Urinary bladder (tissue), 3 donors: ENCODE measurements at regions not wholly inside any gene's neighbourhood (a gene's known extent, or its start where the extent isn't known, plus 50 kb on each side); places are given as distances from the start of the nearest gene placed in this dataset.

Source experiments
- DNase-seq: peaks from one replicate; pipeline ENCODE4 v3.0.0-alpha.2; 2015; ENCODE audit errors: extremely low spot score
- H3K27ac ChIP-seq: one replicate; pipeline ENCODE4 v1.5.1; 2013; ENCODE audit warnings: low read depth, mild to moderate bottlenecking, moderate library complexity
- H3K36me3 ChIP-seq: one replicate; pipeline ENCODE4 v1.6.1; 2013; ENCODE audit warnings: mild to moderate bottlenecking, moderate library complexity; ENCODE audit not compliant: insufficient read depth
- H3K4me1 ChIP-seq: one replicate; pipeline ENCODE4 v1.6.1; 2013; ENCODE audit warnings: mild to moderate bottlenecking, moderate library complexity; ENCODE audit not compliant: insufficient read depth
- H3K4me3 ChIP-seq: one replicate; pipeline ENCODE4 v1.5.1; 2013; ENCODE audit warnings: low read depth, low read length
- WGBS: extraction: QIAGEN DNeasy Blood & Tissue Kit; methylation state at CpG from one replicate; pipeline ENCODE4 v1.1.7; 2013; 5-methylcytosine and 5-hydroxymethylcytosine counted together
- donor health status: healthy with polysubstance abuse.
- donor health status: healthy.

- H3K4me1 ChIP-seq: no peaks in the 10 kb centered on the region
- 74% methylated on average over 9 of the region's 9 CpGs for WGBS
- no peaks in the 10 kb centered on the region for H3K36me3 ChIP-seq
- no peak overlapping the region for H3K27ac ChIP-seq
- no peak for DNase-seq
- no peak overlapping the region for H3K4me3 ChIP-seq
Observed at GRCh38 chr20:51298141-51298749, 244.3 kb downstream of the NFATC2 start.

DNA sequence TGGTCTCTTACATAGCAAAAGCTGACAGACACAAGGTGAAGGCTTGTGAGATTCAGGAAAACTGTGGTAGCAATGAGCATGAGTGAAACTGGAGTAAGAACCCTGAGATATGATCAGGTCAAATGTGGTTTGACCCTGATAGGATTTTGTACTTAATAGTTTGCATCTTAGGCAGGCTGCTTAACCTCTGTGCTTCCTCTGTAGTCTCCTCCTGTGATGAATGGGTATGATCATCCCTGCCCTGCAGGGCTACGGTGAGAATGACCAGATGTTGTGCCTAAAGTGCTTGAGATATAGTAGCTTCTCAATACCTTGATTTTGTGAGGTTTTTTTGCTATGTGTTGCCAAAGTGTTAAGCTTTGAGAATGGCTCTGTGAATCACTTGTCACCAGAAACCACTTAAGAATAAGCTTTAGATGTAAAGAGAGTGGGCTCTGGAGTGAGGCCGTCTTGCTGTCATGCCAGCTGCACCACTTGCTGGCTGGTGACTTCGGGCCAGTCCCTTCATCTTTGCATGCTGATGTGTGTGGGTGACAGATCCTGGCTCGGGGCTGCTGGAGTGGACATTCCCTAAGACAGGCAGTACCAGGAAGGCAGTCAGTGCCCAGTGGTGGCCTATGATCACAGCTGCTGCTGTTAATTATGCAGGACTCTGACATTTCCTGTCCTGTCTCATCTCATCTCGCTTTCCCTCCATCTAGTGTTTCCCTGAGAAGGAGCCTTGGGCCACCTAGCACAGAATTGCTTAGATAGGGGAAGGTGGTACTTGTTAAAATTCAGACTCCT lies 254.7 kb downstream of the NFATC2 start:
- Histone ChIP-seq H3K27ac (no peak overlapping the region), H3K4me3 (no peak overlapping the region), H3K4me1 (no peaks in the 10 kb centered on the region), H3K36me3 (no peaks in the 10 kb centered on the region)
- 58% methylated on average over 5 of the region's 5 CpGs for WGBS
- no peak for DNase-seq

DNA sequence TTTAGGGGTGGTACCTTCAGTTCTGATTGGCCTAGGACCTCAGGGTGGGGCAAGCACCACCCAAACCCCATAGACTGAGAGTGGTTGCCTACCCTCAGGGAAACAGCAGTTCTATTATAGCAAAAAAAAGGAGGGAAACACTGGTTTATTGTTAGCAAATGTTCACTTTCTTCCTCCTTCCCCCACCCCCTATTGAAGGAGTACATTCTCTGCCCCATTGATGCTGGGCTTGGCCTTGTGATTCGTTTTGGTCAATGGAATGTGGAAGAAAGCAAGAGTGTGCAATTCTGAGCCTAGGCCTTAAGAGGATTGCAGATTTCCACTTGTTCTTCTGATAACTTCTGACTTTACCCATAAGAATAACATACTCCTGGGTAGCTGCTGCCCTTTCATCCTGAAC lies 255.8 kb downstream of the NFATC2 start:
- H3K4me1 ChIP-seq: no peaks in the 10 kb centered on the region
- no peak overlapping the region for H3K27ac ChIP-seq
- H3K36me3 ChIP-seq: no peaks in the 10 kb centered on the region
- DNase-seq: no peak
- WGBS: 32% methylated on average over 1 of the region's 1 CpG
- H3K4me3 ChIP-seq: no peak overlapping the region

DNA sequence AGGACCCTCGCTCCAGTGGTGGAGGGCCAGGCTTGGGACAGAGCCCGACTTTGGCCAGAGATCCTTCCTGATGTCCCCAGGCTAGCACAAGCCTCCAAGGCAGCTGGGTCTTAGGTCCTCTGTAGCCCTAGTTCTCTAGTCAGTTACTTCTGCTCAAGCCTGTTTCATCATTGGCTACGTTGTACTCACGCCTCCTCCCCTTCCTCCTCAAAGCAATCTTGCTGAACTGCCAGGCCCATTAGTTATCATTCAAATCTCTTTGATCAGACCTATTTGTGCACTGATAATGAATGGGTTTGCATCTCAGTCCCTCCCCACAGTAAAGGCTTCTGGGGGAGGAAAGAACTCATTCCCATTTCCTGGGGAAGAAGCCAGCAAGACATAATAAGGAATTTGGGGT lies 256.8 kb downstream of the NFATC2 start:
- H3K4me3 ChIP-seq: no peak overlapping the region
- 73% methylated on average over 4 of the region's 4 CpGs for WGBS
- DNase-seq: no peak
- no peaks in the 10 kb centered on the region for H3K36me3 ChIP-seq
- H3K27ac ChIP-seq: no peak overlapping the region
- no peaks in the 10 kb centered on the region for H3K4me1 ChIP-seq

- no peak overlapping the region for H3K27ac ChIP-seq
- no peak for DNase-seq
- 82% methylated on average over 6 of the region's 6 CpGs for WGBS
- no peaks in the 10 kb centered on the region for H3K4me1 ChIP-seq
- H3K36me3 ChIP-seq: no peaks in the 10 kb centered on the region
- no peak overlapping the region for H3K4me3 ChIP-seq
Observed at GRCh38 chr20:51284871-51285270, 257.6 kb downstream of the NFATC2 start.

DNA sequence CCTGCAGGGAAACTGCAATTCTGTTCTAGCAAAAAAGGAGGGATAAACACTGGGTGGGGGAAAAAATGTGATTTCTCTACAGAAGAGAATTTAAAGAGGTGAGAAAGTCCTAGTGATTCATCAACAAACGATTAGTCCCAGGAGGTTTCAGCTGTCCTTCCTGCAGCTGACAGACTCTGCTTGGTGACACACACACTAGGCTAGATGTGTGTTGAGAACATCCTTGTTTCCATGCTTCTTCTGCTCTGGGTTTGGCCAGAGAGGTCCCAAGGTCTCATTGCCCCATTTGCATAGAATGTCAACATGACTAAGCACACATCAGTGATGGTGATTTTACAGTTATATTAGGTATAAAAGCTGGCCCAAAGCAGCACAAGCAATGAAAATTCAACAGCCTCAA lies 258.3 kb downstream of the NFATC2 start:
- no peak overlapping the region for H3K27ac ChIP-seq
- H3K4me1 ChIP-seq: no peaks in the 10 kb centered on the region
- H3K36me3 ChIP-seq: no peaks in the 10 kb centered on the region
- H3K4me3 ChIP-seq: no peak overlapping the region
- 55% methylated on average over 1 of the region's 1 CpG for WGBS
- no peak for DNase-seq

- no peak overlapping the region for H3K4me3 ChIP-seq
- H3K4me1 ChIP-seq: no peaks in the 10 kb centered on the region
- DNase-seq: no peak
- H3K27ac ChIP-seq: no peak overlapping the region
- 87% methylated on average over 5 of the region's 5 CpGs for WGBS
- no peaks in the 10 kb centered on the region for H3K36me3 ChIP-seq
Observed at GRCh38 chr20:51281521-51281920, 258.6 kb upstream of the KCNG1 start.

GRCh38 chr20:51280047-51280446 lies 257.1 kb upstream of the KCNG1 start:
- Histone ChIP-seq H3K36me3 (no peaks in the 10 kb centered on the region), H3K27ac (no peak overlapping the region), H3K4me3 (no peak overlapping the region), H3K4me1 (no peaks in the 10 kb centered on the region)
- WGBS: 92% methylated on average over 6 of the region's 6 CpGs
- no peak for DNase-seq

- H3K4me3 ChIP-seq: no peak overlapping the region
- 87% methylated on average over 4 of the region's 4 CpGs for WGBS
- H3K36me3 ChIP-seq: no peaks in the 10 kb centered on the region
- no peak overlapping the region for H3K27ac ChIP-seq
- H3K4me1 ChIP-seq: no peaks in the 10 kb centered on the region
- DNase-seq: no peak
Observed at GRCh38 chr20:51277961-51278360, 255.1 kb upstream of the KCNG1 start.

DNA sequence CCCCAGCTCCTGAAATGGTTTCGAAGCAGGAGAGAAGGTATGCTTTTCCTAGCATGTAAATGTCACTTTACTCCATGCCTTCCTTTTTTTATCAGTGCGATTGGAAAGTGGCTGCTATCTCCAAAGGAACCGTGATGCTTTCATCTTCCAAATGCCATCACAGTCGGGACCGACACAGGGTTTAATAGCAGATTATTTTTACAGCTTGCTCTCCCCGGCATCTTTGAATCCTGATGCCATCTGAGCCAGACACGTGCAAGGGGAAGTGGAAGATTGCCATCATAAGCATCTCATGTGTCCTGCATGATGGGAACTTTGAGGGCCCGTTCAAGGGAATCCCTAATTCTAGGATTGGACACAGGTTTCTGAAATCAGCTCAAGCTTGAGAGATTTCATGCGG lies 253.4 kb upstream of the KCNG1 start:
- no peak overlapping the region for H3K27ac ChIP-seq
- no peaks in the 10 kb centered on the region for H3K36me3 ChIP-seq
- no peaks in the 10 kb centered on the region for H3K4me1 ChIP-seq
- H3K4me3 ChIP-seq: no peak overlapping the region
- no peak for DNase-seq
- WGBS: 23% methylated on average over 9 of the region's 9 CpGs

- DNase-seq: no peak
- Histone ChIP-seq H3K4me1 (no peaks in the 10 kb centered on the region), H3K4me3 (no peak overlapping the region), H3K36me3 (no peaks in the 10 kb centered on the region), H3K27ac (no peak overlapping the region)
- WGBS: 29% methylated on average over 14 of the region's 14 CpGs
Observed at GRCh38 chr20:51275826-51276225, 252.9 kb upstream of the KCNG1 start.

DNA sequence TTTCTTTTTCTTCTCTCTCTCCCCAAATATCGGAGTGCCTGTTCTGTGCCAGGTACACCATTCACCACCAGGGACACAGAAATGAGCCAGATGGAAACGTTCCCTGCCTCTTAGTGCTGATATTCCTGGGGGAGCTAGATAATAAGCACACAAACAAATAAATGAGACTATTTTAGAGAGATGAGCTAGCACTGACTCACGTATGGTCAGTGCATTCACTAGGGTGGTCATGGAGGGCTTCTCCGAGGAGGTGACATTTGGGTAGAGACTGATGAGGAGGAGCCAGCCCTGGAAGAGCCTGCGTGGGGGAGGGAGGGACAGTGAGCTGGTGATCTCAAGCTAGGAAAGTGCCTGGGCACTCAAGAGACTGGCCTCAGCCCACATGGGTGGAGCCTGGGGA lies 252.3 kb upstream of the KCNG1 start:
- Histone ChIP-seq H3K4me1 (no peaks in the 10 kb centered on the region), H3K4me3 (no peak overlapping the region), H3K27ac (no peak overlapping the region), H3K36me3 (no peaks in the 10 kb centered on the region)
- 64% methylated on average over 5 of the region's 5 CpGs for WGBS
- no peak for DNase-seq

GRCh38 chr20:51272401-51272800 lies 249.5 kb upstream of the KCNG1 start:
- H3K4me1 ChIP-seq: no peaks in the 10 kb centered on the region
- WGBS: 29% methylated on average over 5 of the region's 5 CpGs
- no peak overlapping the region for H3K4me3 ChIP-seq
- DNase-seq: no peak
- no peak overlapping the region for H3K27ac ChIP-seq
- no peaks in the 10 kb centered on the region for H3K36me3 ChIP-seq

- 82% methylated on average over 7 of the region's 7 CpGs for WGBS
- Histone ChIP-seq H3K4me3 (no peak overlapping the region), H3K36me3 (no peaks in the 10 kb centered on the region), H3K4me1 (no peaks in the 10 kb centered on the region), H3K27ac (no peak overlapping the region)
- no peak for DNase-seq
Observed at GRCh38 chr20:51271931-51272330, 249.0 kb upstream of the KCNG1 start.
